Activated CD8-positive, alpha-beta memory T cell treated with anti-CD3 and anti-CD28 coated beads for 24 hours (primary cell): ENCODE measurements at regions not wholly inside any gene's neighbourhood (a gene's known extent, or its start where the extent isn't known, plus 50 kb on each side); places are given as distances from the start of the nearest gene placed in this dataset.
"Not testable (repeated sequence)": the region's sequence is repeated elsewhere in the genome, so short reads cannot be mapped to it uniquely, and the experiment has no call there.

Experiments
- DNase-seq: peaks from one replicate; pipeline ENCODE4 v3.0.0-alpha.2; 2020

GRCh38 chr14:97776890-97777558, 979.8 kb downstream of the VRK1 start:
- DNase-seq, result no peak

- DNase-seq, result peak; percentile 65
Observed at GRCh38 chr14:97777622-97778355, 980.6 kb downstream of the VRK1 start.

DNA sequence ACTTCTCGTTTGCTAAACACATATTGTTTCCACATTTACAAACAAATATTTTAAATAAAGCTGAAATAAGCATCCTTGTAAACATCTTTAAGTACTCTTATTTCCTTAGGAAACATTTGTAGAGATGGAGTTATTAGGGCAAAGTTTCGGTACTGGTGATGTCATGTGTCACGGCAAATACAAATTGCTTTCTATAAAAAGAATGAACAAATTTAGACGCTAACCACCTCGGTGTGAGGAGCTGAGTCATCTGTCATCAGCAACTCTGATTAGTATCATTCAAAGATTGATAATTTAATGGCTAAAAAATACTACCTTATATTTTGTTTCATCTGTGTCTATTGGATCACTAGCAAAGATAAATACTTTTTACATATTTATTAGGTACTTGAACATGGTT, 982.0 kb downstream of the VRK1 start:
- no peak for DNase-seq

DNA sequence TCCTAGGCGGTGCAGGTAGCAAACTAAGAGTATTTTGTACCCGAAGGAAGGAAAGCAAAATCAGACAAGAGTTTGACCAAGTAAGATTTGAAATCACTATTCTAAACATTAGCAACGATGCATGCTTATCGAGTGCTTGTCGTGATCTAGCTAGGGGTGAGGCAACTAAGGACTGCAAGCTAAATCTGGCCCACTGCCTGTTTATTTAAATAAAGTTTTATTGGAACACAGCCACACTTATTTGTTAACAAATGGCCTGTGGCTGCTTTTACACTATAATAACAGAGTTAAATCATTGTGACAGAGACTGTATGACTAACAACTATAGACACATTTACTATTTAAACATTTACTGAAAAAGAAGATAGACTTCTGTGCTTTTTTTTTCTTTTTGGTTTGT, 983.6 kb downstream of the VRK1 start:
- DNase-seq, result no peak

DNA sequence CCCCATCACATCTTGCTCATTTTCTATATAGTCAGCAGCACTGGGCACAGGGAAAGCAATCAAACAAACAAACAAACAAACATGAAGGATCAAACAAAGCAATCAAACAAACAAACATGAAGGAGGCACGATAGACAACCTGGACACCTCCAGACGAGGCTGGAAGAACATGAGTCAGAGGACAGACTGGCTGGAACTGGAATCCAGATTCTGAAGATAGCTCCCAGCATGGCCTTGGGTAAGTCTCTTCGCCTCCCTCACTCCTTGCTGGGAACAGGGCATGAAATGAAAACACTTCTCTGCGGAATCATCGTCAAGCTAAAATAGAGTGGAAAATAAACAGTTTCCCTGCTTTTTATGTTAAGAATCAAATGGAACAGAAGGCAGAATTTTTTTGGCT, 984.8 kb downstream of the VRK1 start:
- DNase-seq, result no peak

DNA sequence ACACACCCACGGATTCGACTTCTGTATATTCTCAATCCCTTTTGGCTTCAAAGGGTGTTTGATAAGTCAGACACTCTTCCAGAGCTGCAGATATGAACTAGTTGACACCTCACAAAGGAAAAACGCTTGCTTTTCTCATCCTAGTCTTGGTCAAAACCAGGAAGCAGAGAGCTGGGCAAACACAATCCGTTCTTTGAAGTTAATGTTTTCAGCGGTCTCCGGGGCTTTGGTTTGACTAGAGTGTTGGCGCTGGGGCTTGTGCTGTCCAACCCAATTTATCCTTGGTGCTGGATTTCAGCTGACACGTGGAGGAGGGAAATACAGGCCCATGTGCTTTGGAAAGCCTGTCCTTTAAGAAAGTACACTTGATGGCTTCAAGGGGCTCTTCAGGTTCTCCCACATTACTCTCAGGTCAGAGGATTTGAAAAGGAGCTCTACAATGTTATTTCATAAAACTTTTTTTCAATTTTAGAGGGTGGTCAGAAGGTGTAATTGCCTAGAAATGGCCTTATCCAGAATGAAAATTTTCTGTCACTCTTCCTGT, 985.8 kb downstream of the VRK1 start:
- DNase-seq, result no peak

DNA sequence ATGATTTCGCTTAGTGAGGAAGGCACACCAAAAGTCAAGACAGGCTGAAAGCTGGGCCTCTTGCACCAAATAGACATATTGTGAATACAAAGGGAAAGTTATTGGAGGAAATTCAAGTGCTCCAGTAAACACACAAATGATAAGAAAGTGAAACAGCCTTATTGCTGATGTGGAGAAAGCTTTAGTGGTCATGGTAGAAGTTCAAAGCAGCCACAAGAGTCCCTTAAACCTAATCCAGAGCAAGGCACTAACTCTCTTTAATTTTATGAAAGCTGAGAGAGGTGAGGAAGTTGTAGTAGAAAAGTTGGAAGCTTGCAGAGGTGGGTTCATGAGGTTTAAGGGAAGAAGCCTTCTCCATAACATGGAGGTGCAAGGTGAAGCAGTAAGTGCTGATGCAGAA, 988.3 kb downstream of the VRK1 start:
- no peak for DNase-seq

GRCh38 chr14:97788364-97788763, 991.2 kb downstream of the VRK1 start:
- no peak for DNase-seq

DNA sequence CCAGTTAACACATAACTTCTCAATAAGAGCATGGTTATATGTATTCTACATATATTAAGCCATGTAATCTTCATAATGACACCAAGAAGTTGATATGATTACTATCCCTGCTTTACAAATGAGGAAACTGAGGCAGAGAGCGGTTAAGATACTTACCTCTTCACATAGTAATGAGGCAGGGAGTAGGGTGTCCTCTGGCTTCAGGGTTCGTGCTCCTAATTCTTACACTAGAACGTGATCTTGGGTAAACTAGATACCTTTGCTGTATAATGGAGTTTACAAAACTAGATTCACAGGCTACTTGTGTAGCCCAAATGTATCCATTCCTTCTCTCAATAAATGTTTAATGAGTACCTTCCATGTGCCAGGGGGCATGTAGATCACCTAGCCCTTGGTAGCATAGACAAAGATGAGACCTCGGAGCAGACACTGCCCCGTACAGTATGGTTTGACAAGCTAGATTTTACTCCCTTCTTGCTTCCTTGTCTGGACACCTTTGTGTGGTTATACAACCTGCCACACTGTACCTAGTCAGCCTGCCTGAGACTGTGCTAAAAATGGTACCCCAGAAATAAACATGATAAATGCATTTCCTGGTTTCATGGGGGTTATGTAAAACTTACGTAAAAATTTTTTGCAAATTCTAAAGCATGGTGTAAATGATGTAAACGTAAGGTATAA, 991.8 kb downstream of the VRK1 start:
- DNase-seq, result no peak

GRCh38 chr14:97791072-97791471, 993.9 kb downstream of the VRK1 start:
- no peak for DNase-seq

DNA sequence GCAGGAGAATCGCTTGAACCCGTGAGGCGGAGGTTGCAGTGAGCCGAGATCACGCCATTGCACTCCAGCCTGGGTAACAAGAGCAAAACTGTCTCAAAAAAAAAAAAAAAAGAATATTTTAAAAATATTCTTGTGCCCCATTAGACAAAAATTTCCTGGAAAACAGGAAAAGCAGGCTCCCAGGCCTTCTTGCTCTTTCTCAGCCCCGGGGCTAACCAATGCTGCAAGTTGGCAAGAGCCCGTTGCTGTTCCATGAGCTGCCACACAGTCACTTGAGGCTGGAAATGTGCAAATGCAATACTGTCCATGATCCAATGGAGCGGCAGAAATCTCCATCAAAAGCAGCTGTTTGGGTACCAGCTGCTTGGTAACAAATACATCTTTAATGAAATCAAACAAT, 994.7 kb downstream of the VRK1 start:
- DNase-seq, result no peak

DNA sequence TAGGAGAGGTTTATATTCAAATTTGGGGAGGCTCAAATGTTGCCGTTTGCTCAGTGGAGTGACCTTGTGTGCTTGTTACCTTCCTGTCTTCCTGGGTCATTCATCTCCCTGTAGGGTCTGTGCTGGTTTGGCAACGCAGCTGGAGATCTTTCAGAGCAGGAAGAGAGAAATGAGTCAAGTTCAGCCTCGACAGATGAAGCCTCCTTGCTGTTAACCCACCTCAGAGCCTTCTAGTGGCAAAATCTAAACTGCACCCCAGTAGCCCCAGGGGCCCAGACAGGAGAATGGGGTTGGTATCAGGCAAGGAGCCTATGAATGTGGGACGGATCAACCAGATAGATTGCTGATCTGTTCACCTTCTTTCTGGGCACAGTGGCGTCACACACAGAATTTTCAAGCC, 999.3 kb downstream of the VRK1 start:
- DNase-seq, result no peak

DNA sequence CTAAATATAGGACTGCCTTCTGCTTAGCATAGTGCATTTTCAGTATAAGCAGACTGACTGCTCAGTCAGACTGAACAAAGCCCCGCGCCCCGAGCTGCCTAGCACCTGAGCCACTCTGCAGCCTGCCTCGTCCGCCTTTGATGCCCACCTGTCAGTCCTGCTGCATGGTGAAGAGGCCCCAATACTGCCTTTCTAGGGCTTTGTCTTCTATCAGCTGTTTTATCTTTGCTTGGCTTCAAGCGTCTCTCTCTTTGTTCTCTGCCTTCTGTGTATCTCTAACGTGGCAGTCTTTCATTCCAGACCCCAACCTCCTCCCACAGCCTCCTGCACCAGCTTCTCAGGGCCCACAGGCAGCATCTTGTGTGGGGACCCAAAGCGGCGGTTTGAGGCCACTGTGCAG, 1001.0 kb downstream of the VRK1 start:
- no peak for DNase-seq

DNA sequence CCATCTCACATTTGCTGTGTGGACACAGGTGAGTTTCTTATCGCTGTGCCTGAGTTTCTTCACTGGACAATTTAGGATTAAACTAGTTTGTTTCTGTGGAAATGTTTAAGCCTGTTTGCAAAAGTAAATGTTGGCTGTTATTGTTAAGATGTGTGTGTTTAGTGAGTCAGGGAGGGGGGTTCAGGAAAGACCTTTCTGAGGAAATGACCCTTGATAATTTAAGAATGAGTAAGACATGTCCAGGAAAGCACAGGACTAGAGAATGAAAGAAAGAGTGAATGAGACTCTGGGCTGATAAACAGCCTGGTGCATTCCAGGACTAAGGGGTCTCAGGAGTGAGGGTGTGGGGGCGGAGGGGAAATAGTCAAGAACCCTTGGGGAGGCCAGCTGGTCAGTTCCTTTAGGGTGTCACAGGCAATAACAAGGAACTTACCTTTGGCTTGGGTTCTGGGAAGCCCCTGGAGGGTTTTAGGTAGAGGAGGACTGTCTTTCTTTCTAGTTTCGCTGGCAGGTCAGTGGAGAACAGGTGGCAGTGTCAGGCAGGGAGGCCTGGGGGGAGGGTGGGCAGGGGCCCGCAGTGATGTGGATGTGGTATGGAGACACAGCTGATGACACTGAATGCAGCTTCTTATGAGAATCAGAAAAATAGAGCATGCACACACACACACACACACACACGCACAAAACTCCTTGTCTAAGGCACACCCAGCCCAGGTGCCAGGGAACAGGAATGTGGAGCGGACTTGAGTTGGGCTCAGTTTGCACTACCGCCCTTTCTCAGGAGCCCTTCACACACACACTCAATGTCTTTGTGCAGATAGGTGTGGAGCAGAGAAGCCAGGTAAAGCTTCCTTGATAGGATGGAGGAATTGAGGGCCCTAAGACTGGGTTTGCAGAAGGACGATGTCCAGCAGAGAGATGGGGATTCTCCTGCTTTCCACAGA, 1005.5 kb downstream of the VRK1 start:
- DNase-seq, result no peak

GRCh38 chr14:97804056-97804455, 1006.9 kb downstream of the VRK1 start:
- DNase-seq, result no peak

GRCh38 chr14:97806891-97807290, 1009.7 kb downstream of the VRK1 start:
- DNase-seq, result no peak

DNA sequence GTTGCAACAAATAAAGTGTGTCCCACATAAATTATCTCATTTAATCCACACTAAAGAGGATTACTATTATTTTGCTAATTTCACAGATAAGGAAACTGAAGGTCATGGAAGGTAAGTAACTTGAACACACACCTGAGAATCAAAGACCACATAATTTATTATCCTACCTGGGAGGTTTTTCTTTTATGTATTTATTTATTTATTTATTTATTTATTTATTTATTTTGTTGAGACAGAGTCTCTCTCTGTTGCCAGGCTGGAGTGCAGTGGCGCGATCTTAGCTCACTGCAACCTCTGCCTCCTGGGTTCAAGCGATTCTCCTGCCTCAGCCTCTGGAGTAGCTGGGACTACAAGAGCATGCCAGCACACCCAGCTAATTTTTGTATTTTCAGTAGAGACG, 1011.4 kb downstream of the VRK1 start:
- not testable (repeated sequence) for DNase-seq

- DNase-seq, result no peak
Observed at GRCh38 chr14:97813556-97813955, 1016.4 kb downstream of the VRK1 start.

DNA sequence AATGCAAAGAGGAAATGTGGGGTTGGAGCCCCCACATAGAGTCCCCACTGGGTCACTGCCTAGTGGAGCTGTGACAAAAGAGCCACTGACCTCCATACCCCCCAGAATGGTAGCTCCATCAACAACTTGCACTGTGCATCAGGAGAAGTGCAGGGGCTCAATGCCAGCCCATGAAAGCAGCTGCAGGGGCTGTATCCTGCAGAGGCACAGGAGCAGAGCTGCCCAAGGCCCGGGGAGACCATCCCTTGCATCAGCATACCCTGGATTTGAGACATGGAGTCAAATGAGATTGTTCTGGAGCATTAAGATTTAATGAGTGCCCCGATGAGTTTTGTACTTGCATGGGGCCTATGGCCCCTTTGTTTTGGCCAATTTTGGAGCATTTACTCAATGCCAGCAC, 1023.6 kb downstream of the VRK1 start:
- DNase-seq, result no peak

- DNase-seq, result no peak
Observed at GRCh38 chr14:97824218-97824617, 1027.0 kb downstream of the VRK1 start.

DNA sequence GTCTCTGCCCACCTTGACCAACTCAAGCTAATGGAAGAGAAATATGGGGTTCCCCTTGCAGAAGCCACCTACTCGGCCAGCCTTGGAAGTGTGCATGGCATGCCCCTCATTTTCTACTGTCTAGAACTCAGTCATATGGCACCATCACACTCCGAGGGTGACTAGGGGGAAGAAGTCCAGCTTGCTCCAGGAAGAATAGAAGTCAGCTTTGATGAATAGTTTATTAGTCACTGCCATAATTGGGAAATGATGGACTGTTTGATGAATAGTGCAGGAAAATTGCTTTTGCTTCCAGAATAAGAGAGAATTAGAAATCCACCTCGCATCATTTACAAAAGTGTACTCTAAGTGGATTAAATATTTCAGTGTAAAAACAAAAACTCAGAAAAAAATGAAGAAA, 1030.6 kb downstream of the VRK1 start:
- DNase-seq, result no peak

- no peak for DNase-seq
Observed at GRCh38 chr14:97832776-97833175, 1035.6 kb downstream of the VRK1 start.

GRCh38 chr14:97838986-97839385, 1041.8 kb downstream of the VRK1 start:
- no peak for DNase-seq
